Thyroid gland (tissue), 4 donors: ENCODE measurements at regions not wholly inside any gene's neighbourhood (a gene's known extent, or its start where the extent isn't known, plus 50 kb on each side); places are given as distances from the start of the nearest gene placed in this dataset.

Experiments used
- CTCF ChIP-seq, 6 experiments: fragments of 200-600 bp in 3 of 6; fragments of 450-650 bp in 3 of 6; sonication (generic) in 3 of 6; IDR thresholded peaks; one replicate each; pipeline ENCODE4 v1.5.1; 2016 to 2019; ENCODE audit warnings: antibody characterized with exemption in 6 of 6, mild to moderate bottlenecking in 2 of 6, inconsistent platforms in 1 of 6, moderate library complexity in 1 of 6
- POLR2A ChIP-seq, 2 donors: fragments of 450-650 bp; IDR thresholded peaks; one replicate each; pipeline ENCODE4 v1.6.1; 2017; ENCODE audit warnings: antibody characterized with exemption in 2 of 2, mild to moderate bottlenecking in 2 of 2, moderate library complexity in 1 of 2

DNA sequence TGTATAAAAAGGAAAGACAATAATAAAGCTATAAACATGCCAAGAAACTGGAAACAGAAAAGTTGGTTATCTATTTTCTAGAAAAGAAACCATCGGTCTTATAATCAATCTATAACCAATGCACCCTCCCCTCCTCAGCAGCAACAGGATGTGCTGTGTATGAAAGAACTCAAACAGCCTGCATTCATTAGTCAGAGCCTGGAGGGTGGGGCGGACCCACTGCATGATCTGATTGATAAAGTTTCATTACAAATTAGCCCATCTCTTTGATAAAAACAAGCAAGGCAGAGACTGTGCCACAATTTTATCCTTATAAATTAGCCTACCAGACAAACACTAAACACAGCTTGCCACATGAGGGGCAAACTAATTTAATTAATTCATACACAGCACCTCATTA, 448.1 kb downstream of the BCAT1 start:
- no peak for TF ChIP-seq CTCF (IDR thresholded peaks at IDR 0.05)
- no peak for TF ChIP-seq POLR2A (IDR thresholded peaks at IDR 0.05)
